ENCODE measurements at regions not wholly inside any gene's neighbourhood (a gene's known extent, or its start where the extent isn't known, plus 50 kb on each side); places are given as distances from the start of the nearest gene placed in this dataset.

- TF ChIP-seq CTCF (IDR thresholded peaks at IDR 0.05) (no peak), ATF2 (CRISPR knock-in tag; IDR thresholded peaks at IDR 0.05; ENCODE audit: borderline replicate concordance, low read depth) (no peak), ZMAT4 (CRISPR knock-in tag; IDR thresholded peaks at IDR 0.05) (no peak), ESRRA (CRISPR knock-in tag; IDR thresholded peaks at IDR 0.05; ENCODE audit: borderline replicate concordance) (no peak), ZNF317 (CRISPR knock-in tag; IDR thresholded peaks at IDR 0.05; ENCODE audit: borderline replicate concordance, low read depth) (no peak), USF1 (CRISPR knock-in tag; IDR thresholded peaks at IDR 0.05) (no peak), TCF7 (CRISPR knock-in tag; IDR thresholded peaks at IDR 0.05; ENCODE audit: low read depth) (no peak), ARID4B (CRISPR knock-in tag; IDR thresholded peaks at IDR 0.05; ENCODE audit: borderline replicate concordance) (no peak), ATF3 (CRISPR knock-in tag; conservative IDR thresholded peaks at IDR 0.05) (no peak), CBFB (CRISPR knock-in tag; IDR thresholded peaks at IDR 0.05; ENCODE audit: low read depth) (no peak), GABPB1 (CRISPR knock-in tag; IDR thresholded peaks at IDR 0.05) (no peak), MYBL2 (CRISPR knock-in tag; IDR thresholded peaks at IDR 0.05) (no peak), MAX (CRISPR knock-in tag; IDR thresholded peaks at IDR 0.05) (no peak), ELF4 (CRISPR knock-in tag; IDR thresholded peaks at IDR 0.05; ENCODE audit: low read depth) (no peak)
These were observed 138.6 kb upstream of the TSLP start for GRCh38 chr5:110932755-110933488.
